IMR-90 (cell line): ENCODE measurements at regions not wholly inside any gene's neighbourhood (a gene's known extent, or its start where the extent isn't known, plus 50 kb on each side); places are given as distances from the start of the nearest gene placed in this dataset.

Source experiments
- ATAC-seq: fragments of 200-7000 bp; cut with Tn5 transposase; 2 replicates; pipeline ENCODE4 v1.9.1; 2020; ENCODE audit warnings: low read depth, mild to moderate bottlenecking, moderate library complexity
- BruUV-seq: library from RNA; stranded (reverse); fragments of 400-500 nt; replicated peaks from 2 replicates; lab custom pipeline; 2021; lab: Mats Ljungman, UMichigan
- CTCF ChIA-PET: fragments of 300-600 bp; formaldehyde crosslinking; extraction: SDS; loops from one replicate; lab custom pipeline; 2021; ENCODE audit warnings: antibody characterized with exemption; lab: Yijun Ruan, JAX
- POLR2A ChIA-PET: fragments of 300-600 bp; sonication (Branson Sonifier 250); formaldehyde crosslinking; loops from one replicate; lab custom pipeline; 2022; ENCODE audit warnings: antibody characterized with exemption; ENCODE audit not compliant: unreplicated experiment; lab: Charles Lee
- DNase-seq: peaks from one replicate; pipeline ENCODE4 v3.0.0; 2013
- H2AFZ ChIP-seq: replicated peaks from 2 replicates; pipeline ENCODE3; 2013; ENCODE audit warnings: low read length, mild to moderate bottlenecking; ENCODE audit not compliant: poor library complexity
- H2AK5ac ChIP-seq: 2 replicates; pipeline ENCODE4 v1.6.1; 2013; ENCODE audit warnings: low read depth, low read length, inconsistent platforms
- H2AK9ac ChIP-seq: replicated peaks from 2 replicates; pipeline ENCODE3; 2013; ENCODE audit warnings: mild to moderate bottlenecking, low read depth, low read length, moderate library complexity; ENCODE audit not compliant: poor library complexity
- H2BK120ac ChIP-seq: 2 replicates; pipeline ENCODE4 v1.6.1; 2013; ENCODE audit warnings: low read depth, low read length, inconsistent platforms
- H2BK15ac ChIP-seq: 3 replicates; pipeline ENCODE4 v1.6.1; 2013; ENCODE audit warnings: low read depth, low read length, inconsistent platforms
- H2BK20ac ChIP-seq: 2 replicates; pipeline ENCODE4 v1.6.1; 2013; ENCODE audit warnings: low read depth, mild to moderate bottlenecking, inconsistent platforms, low read length, moderate library complexity
- H2BK5ac ChIP-seq: 2 replicates; pipeline ENCODE4 v1.6.1; 2013; ENCODE audit warnings: mild to moderate bottlenecking, low read depth, low read length, inconsistent platforms; ENCODE audit not compliant: poor library complexity, severe bottlenecking
- H3K14ac ChIP-seq: replicated peaks from 2 replicates; pipeline ENCODE4 v1.6.1; 2013; ENCODE audit warnings: low read depth, low read length, inconsistent platforms
- H3K18ac ChIP-seq: 2 replicates; pipeline ENCODE4 v1.6.1; 2013; ENCODE audit warnings: low read depth, low read length, control low read depth
- H3K23ac ChIP-seq: 2 replicates; pipeline ENCODE4 v1.6.1; 2013; ENCODE audit warnings: low read depth, low read length, inconsistent platforms
- H3K27ac ChIP-seq: 2 replicates; pipeline ENCODE4 v1.5.1; 2013; ENCODE audit warnings: mild to moderate bottlenecking, control low read depth, low read length; ENCODE audit not compliant: insufficient read depth
- H3K27me3 ChIP-seq: 2 replicates; pipeline ENCODE4 v1.6.1; 2013; ENCODE audit warnings: low read length; ENCODE audit not compliant: control insufficient read depth, insufficient read depth
- H3K36me3 ChIP-seq: 2 replicates; pipeline ENCODE4 v1.6.1; 2013; ENCODE audit warnings: low read length, mixed read lengths; ENCODE audit not compliant: control insufficient read depth, insufficient read depth
- H3K4ac ChIP-seq: 2 replicates; pipeline ENCODE4 v1.6.1; 2013; ENCODE audit warnings: low read depth, low read length, inconsistent platforms
- H3K4me1 ChIP-seq: 2 replicates; pipeline ENCODE4 v1.6.1; 2013; ENCODE audit warnings: low read length, mixed read lengths; ENCODE audit not compliant: control insufficient read depth, insufficient read depth
- H3K4me2 ChIP-seq: 2 replicates; pipeline ENCODE4 v1.6.1; 2013; ENCODE audit warnings: low read depth, mild to moderate bottlenecking, control low read depth, low read length, moderate library complexity
- H3K4me3 ChIP-seq: 2 replicates; pipeline ENCODE4 v1.5.1; 2013; ENCODE audit warnings: low read depth, mild to moderate bottlenecking, control low read depth, low read length, moderate library complexity; ENCODE audit not compliant: insufficient read depth
- H3K56ac ChIP-seq: 2 replicates; pipeline ENCODE4 v1.6.1; 2013; ENCODE audit warnings: low read length, inconsistent platforms; ENCODE audit not compliant: insufficient read depth; ENCODE audit errors: extremely low read depth
- H3K79me1 ChIP-seq, 2 experiments: 2 replicates each; pipeline ENCODE4 v1.6.1; 2013; ENCODE audit warnings: low read length in 2 of 2, inconsistent platforms in 1 of 2, low read depth in 1 of 2
- H3K9ac ChIP-seq: 2 replicates; pipeline ENCODE4 v1.6.1; 2013; ENCODE audit warnings: low read depth, low read length, control low read depth
- H3K9me1 ChIP-seq: 2 replicates; pipeline ENCODE4 v1.6.1; 2013; ENCODE audit warnings: low read length, inconsistent platforms; ENCODE audit not compliant: insufficient read depth
- H3K9me3 ChIP-seq: 2 replicates; pipeline ENCODE4 v1.6.1; 2013; ENCODE audit warnings: low read length; ENCODE audit not compliant: control insufficient read depth, insufficient read depth
- H4K20me1 ChIP-seq: 2 replicates; pipeline ENCODE4 v1.6.1; 2013; ENCODE audit warnings: low read length, inconsistent platforms; ENCODE audit not compliant: insufficient read depth
- H4K5ac ChIP-seq: 2 replicates; pipeline ENCODE4 v1.6.1; 2013; ENCODE audit warnings: mild to moderate bottlenecking, low read depth, low read length, control low read depth
- H4K8ac ChIP-seq, 2 experiments: 2 replicates each; pipeline ENCODE4 v1.6.1; 2013; ENCODE audit warnings: low read depth in 2 of 2, low read length in 2 of 2, control low read depth in 1 of 2, inconsistent platforms in 1 of 2
- H4K91ac ChIP-seq: 2 replicates; pipeline ENCODE4 v1.6.1; 2013; ENCODE audit warnings: low read depth, low read length, inconsistent platforms; ENCODE audit not compliant: insufficient read depth
- CEBPB ChIP-seq: IDR thresholded peaks from 2 replicates; pipeline ENCODE4 v1.6.1; 2012; ENCODE audit warnings: low read depth, low read length, improper control_type of control experiment
- FOS ChIP-seq: fragments of 150-350 bp; IDR thresholded peaks from 2 replicates; pipeline ENCODE4 v1.6.1; 2016; ENCODE audit warnings: low read depth, low read length
- MAFK ChIP-seq: IDR thresholded peaks from 2 replicates; pipeline ENCODE4 v1.6.1; 2012; ENCODE audit warnings: low read depth, low read length, improper control_type of control experiment
- MAZ ChIP-seq: IDR thresholded peaks from 2 replicates; pipeline ENCODE4 v1.6.1; 2012; ENCODE audit warnings: low read depth, mild to moderate bottlenecking, low read length, improper control_type of control experiment, moderate library complexity, borderline replicate concordance
- NFE2L2 ChIP-seq: fragments of 150-350 bp; IDR thresholded peaks from 2 replicates; pipeline ENCODE4 v1.6.1; 2016; ENCODE audit warnings: low read depth, mild to moderate bottlenecking, low read length
- WGBS, 2 experiments: methylation state at CpG; one replicate each; pipeline versions ENCODE4 v1.1.5 to v1.1.7; 2013; ENCODE audit warnings: missing lambda C conversion rate in 2 of 2; ENCODE audit not compliant: insufficient read length in 1 of 2; ENCODE audit errors: extremely low coverage in 2 of 2; 5-methylcytosine and 5-hydroxymethylcytosine counted together
- dilution Hi-C: fragments of 300-500 bp; cut with HindIII; formaldehyde crosslinking; loops from one replicate; pipeline ENCODE4 v1.14.3; 2018; ENCODE audit warnings: low sequenced_read_pairs; ENCODE audit not compliant: unreplicated experiment
- in situ Hi-C: fragments of 300-500 bp; cut with MboI; formaldehyde crosslinking; loops from 3 replicates; pipeline ENCODE4 v1.14.3; 2019; ENCODE audit warnings: low sequenced_read_pairs, inconsistent platforms, mixed read lengths
- intact Hi-C: fragments of 100-400 bp; cut with micrococcal nuclease; formaldehyde crosslinking; loops from 2 replicates; pipeline ENCODE4 v1.10.0; 2022

DNA sequence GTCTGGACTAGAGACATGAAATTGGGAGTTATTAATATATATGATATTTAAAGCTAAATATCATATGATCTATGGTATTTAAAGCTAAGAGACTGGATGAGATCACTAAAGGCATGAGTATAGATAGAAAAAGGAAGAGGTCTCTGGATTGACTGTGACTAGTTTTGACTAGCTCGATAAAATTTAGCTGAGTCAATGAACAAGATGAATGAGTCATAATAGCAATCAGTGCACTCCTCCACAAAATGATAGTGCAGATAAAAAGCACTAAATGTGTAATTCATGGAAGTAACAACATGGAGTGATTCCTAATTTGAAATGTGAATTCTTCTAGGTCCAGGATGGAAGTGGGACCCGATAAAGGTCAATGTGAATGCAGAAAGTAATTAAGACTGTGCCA is 127.4 kb downstream of the PFDN4 start:
- H3K9me3 ChIP-seq: no peaks in the 10 kb centered on the region
- H3K4me2 ChIP-seq: no peak overlapping the region
- POLR2A ChIA-PET: no interaction called here
- TF ChIP-seq MAZ: no peak
- TF ChIP-seq MAFK: no peak
- TF ChIP-seq NFE2L2: no peak
- TF ChIP-seq CEBPB: no peak
- TF ChIP-seq FOS: no peak
- no peak overlapping the region for H4K91ac ChIP-seq
- no peak overlapping the region for H2AK5ac ChIP-seq
- H2BK120ac ChIP-seq: no peak overlapping the region
- in situ Hi-C loops: no loop called here
- no peak overlapping the region for H2AFZ ChIP-seq
- no peak overlapping the region for H3K27ac ChIP-seq
- no peak overlapping the region for H3K56ac ChIP-seq
- no peak overlapping the region for H2AK9ac ChIP-seq
- ATAC-seq (no peak), DNase-seq (no peak)
- no peak overlapping the region for H3K9ac ChIP-seq
- intact Hi-C loops: no loop called here
- no peak overlapping the region for H4K8ac ChIP-seq
- peaks cover 3% of the 10 kb centered on the region; the same call in 1 of the 2 replicates for H3K9me1 ChIP-seq
- CTCF ChIA-PET: no interaction called here
- H3K18ac ChIP-seq: no peak overlapping the region
- H3K4me1 ChIP-seq: no peaks in the 10 kb centered on the region
- no CpG with 5 or more reads among the region's 2 CpGs for WGBS, 2 experiments
- no peak overlapping the region for H3K14ac ChIP-seq
- no peak overlapping the region for H4K5ac ChIP-seq
- H2BK20ac ChIP-seq: no peak overlapping the region
- no peak overlapping the region for H3K23ac ChIP-seq
- no peaks in the 10 kb centered on the region for H3K79me1 ChIP-seq
- H3K4me3 ChIP-seq: no peak overlapping the region
- dilution Hi-C loops: no loop called here
- H3K36me3 ChIP-seq: no peaks in the 10 kb centered on the region
- no peak overlapping the region for H3K4ac ChIP-seq
- no peaks in the 10 kb centered on the region for H3K27me3 ChIP-seq
- no peak overlapping the region for H2BK5ac ChIP-seq
- no peaks in the 10 kb centered on the region for H4K20me1 ChIP-seq
- no TSS peak for BruUV-seq
- no peak overlapping the region for H2BK15ac ChIP-seq
